GM19395 (cell line): ENCODE measurements at regions not wholly inside any gene's neighbourhood (a gene's known extent, or its start where the extent isn't known, plus 50 kb on each side); places are given as distances from the start of the nearest gene placed in this dataset.
"Not testable (repeated sequence)": the region's sequence is repeated elsewhere in the genome, so short reads cannot be mapped to it uniquely, and the experiment has no call there.

Experiments
- ATAC-seq: cut with Tn5 transposase; IDR thresholded peaks from one replicate; pipeline ENCODE4 v1.9.1; 2021; ENCODE audit warnings: mild to moderate bottlenecking, moderate library complexity; ENCODE audit not compliant: unreplicated experiment

DNA sequence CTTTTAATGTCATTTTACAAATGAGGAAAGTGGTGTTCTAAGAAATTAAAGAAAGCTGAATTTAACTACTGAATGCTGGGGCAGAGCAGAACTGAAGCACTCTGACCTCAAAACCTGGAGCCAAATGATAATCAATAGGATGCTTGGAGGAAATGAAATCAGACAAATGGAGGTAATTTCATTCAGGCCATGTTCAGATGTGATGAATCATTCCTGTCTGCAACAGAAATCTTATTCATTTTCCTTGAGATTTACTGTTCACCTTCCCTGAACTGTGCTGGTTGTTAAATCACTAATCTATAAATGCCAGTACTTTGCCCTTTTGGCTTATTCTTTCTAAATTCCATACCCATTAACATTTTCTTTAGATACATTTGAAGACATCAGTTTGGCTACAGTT, 85.6 kb upstream of the SNX7 start:
- ATAC-seq = no peak

DNA sequence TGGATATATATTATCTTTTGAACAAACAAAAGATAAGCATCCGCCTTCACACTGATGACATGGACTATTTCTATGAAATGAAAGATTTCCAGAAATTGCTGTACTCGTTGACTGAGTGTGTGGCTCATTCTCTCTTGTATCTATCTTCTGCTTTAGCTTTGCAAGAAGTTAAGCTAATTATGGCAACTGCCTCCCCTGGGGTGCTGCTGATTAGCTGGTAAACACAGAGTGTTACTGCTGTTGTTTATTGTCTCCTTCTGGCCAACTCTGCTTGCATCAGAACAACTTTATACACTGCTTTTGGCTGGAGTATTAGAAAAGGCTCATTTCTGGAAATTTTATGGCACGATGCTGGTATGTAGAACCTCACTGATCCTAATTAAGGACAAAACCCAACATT, 95.6 kb upstream of the SNX7 start:
- ATAC-seq = no peak

DNA sequence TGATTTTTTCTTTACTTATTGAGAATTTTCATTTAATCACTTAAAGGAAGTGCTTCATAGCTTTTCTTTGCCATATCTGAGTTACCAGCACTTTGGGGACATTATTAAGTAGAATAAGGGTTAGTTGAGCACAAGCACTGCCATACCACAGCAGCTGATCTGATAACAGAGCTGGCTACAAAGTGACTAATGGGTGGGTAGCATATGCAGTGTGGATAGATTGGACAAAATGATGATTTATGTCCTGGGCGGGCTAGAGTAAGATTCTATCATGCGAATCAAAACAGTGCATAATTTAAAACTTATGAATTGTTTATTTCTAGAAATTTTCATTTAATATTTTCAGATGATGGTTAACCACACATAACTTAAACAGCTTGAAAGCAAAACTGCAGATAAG, 102.2 kb upstream of the SNX7 start:
- ATAC-seq = no peak

DNA sequence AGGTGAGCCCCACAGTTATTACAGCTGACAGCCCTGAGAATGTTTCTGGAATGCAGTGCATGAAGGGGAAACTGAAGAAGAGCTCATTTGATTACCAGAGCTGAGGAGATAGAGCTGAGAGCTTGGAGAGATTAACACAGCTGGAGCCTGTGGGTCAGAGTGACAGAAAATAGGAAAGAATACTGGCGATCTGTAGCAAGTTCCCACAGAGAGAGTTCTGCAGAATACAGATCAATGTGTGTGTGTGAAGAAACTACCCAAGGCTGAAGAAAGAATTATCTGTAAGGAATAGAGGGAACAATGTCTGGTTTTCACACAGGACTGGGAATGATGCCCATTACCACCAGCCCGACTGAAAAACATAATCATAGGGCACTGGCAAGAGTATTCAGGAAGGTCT, 103.6 kb upstream of the SNX7 start:
- ATAC-seq = no peak

DNA sequence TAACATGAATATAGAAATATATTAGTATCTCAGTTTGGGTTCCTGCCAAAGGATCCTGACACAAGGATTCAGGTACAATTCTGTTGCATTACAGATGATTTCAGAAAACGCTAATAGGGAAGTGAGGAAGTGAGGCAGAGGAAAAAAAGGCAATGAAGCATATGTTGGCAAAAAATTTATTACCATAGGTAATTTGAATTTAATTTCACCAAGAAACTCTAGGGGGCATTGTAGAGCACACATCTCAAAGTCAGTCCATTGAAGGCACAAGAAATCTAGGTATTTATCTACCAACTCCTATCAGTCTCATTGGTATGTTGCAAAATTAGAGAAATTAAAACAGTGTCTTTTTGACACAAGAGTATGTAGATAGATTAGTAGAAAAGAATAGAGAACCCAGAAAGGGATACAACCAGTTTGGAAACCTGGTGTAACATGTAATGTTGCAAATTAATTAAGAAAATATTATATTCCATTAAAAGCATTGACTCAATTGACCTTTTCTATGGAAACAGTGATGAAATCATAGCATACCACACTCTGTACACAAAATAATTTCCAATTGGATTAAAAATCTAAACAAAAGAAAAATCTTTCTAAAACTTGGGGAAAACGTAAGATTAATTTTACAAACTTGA, 104.9 kb upstream of the SNX7 start:
- no peak for ATAC-seq

DNA sequence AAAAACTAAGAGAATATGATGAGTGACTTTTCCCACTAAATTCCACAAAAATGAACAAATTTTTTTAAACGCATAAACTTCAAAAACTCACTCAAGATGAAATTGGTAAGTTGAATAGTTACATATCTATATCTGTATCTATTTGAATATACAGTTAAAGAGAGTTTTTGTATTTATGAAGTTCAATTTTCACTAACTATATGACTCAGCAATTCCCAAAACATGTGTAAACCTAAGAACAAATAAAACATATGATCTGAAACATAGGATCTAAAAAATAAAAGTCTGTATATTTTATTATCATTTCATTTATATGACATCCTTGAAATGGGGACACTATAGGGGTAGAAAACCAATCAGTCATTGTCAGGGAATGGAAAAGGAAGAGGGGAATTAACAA, 105.7 kb upstream of the SNX7 start:
- ATAC-seq = no peak

DNA sequence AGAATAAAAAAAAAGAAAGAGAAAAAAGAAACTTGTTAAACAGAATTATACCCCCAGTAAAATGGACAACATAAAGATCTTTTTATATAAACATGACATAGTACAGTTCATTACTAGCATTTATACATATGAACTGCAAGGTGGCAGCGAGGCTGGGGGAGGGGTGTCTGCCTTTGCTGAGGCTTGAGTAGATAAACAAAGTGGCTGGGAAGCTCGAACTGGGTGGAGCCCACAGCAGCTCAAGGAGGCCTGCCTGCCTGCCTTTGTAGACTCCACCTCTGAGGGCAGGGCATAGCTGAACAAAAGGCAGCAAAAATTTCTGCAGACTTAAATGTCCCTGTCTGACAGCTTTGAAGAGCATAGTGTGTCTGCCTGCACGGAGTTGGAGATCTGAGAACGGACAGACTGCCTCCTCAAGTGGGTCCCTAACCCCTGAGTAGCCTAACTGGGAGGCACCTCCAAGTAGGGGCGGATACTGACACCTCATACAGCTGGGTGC, 108.9 kb upstream of the SNX7 start:
- ATAC-seq = not testable (repeated sequence)

DNA sequence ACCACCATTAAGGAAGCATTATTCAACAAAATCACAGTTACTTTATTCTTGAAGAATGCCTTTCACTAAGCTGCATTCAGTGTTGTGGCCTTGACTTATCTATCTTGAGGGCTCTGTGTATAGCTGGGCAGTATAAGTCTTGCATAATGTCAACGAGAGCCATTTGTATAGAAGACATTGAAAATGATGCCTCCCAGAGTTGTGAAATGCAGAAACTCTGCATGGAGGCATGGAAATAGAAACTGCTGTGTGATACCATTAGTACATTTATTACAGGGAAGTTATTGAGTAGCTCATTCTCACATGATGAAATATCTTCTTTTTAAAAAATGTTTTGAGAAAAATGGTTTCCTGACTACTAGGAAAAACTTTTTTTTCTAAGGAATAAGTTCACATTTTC, 111.4 kb upstream of the SNX7 start:
- no peak for ATAC-seq

DNA sequence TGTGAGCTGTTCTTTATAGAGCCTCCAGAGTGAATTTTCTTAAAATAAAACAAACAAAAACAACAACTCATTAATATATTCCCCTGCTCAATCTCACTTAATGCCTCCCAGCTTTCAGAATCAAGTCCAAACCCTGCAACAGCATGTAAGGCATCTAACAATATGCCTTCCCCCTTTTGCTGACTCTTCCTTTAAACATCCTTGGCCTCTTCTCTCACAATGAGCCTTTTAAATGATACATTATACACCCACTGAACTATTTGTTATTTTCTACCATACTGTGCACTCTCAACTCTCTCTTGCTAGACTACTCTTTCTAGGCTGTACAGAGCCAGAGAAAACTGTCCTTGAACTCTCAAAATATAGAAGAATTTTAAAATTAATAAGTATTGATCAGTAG, 115.2 kb upstream of the SNX7 start:
- no peak for ATAC-seq

DNA sequence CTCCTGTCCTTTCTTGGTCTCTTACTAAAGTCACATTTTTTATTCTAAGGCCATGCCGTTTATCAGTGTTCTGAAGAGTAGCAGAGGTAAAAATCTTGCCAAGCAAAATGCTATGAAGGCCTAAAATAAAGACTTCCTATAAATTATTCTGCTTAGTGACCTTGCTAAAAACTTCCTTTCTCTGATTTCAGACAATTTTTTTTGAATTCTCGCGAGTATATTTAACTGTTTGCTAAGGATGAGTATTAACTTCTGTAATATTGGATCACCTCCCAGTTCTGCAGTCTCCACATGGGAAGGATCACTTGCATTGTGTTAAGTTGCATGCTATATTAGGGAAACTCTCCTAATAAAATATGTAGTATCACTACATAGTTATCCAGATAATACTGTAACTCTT, 123.4 kb upstream of the SNX7 start:
- no peak for ATAC-seq

DNA sequence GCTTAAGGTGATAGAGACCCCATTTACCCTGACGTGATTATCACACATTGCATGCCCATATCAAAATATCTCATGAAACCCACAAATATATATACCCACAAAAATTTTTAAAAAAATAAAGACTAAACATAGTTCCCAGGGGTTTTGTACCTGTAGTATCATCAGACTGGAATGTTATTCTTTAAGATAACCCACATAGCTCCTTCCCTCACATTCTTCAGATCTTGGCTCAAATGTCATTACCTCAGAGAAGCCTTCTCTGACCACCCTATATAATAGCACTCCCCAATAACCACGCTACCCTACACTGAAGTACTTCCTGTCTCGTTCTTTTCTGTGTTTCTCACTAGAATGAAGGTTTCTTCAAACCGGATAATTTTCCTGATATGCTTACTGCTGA, 138.3 kb upstream of the SNX7 start:
- no peak for ATAC-seq

DNA sequence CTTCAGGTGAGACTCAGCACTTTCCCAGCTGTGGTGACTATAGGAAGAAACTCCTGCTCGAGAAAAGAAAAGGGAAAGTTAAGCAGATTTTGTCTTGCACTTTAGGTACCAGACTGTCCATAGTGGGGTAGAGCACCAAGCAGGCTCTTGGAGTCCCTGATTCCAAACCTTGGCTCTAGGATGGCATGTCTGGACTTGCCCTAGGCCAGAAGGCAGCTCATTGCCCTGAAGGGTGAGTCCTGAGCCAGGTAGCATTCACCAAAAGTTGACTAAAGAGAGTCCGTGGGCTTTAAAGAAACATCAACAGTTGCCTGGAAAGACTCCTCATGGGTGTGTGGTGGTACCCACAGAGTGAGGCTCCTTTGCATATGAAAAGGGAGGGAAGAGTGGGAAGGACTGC, 145.2 kb upstream of the SNX7 start:
- no peak for ATAC-seq

DNA sequence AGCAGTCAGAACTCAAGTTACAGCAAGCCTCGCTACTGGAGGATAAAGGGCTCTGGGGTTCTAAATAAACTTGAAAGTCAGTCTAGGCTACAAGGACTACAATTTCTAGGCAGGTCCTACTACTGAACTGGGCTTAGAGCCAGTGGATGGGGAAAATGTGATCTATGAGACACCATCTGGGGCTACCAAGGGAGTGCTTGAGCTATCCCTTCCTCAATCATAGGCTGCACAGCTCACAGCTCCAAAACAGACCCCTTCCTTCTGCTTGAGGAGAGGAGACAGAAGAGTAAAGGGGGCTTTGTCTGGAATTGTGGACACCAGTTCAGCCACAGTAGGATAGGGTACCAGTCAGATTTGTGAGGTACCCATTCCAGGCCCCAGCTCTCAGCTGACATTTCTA, 145.8 kb upstream of the SNX7 start:
- no peak for ATAC-seq

DNA sequence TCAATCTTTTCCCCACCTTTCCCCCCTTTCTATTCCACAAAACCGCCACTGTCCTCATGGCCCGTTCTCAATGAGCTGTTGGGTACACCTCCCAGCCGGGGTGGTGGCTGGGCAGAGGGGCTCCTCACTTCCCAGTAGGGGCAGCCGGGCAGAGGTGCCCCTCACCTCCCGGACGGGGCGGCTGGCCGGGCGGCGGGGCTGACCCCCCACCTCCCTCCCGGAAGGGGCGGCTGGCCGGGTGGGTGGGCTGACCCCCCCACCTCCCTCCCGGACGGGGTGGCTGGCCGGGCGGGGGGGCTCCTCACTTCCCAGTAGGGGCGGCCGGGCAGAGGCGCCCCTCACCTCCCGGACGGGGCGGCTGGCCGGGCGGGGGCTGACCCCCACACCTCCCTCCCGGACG, 149.3 kb upstream of the SNX7 start:
- not testable (repeated sequence) for ATAC-seq

DNA sequence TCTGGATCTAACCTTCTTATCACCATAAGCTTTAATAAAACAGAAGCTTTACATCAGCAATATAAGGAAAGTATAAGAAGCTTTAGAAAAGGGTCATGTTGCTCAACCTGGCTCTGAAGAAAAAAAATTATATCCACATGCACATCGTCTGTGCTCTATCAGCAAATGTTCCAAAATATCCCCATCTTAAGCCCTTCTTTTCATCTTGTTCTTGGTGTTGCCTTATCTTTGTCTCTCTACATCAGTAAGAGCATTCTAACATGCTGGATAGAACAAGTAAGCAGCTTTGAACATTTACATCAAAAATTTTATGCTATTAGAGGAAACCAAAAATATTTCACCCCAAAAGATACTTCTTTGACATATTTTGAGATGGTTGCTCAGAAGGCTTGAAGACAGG, 157.8 kb upstream of the SNX7 start:
- no peak for ATAC-seq

DNA sequence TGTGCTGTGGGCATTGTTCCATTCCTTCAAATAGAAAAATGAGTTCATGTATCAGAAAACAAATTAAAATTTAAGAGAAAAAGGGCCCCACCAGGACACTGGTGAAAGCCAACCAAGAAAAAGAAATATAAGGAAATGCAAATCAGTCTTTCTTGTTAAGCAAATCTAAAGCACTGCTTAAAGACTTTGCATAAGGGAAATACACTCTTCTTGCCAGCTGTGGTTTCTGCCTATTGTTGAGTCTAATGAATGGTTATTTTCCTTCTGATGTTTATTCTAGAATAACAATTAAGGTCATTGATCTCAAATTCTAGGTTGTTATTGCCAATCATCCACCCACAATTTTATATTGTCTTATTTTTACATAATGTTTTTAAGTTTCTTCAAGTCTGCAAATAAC, 158.6 kb upstream of the SNX7 start:
- ATAC-seq = no peak

DNA sequence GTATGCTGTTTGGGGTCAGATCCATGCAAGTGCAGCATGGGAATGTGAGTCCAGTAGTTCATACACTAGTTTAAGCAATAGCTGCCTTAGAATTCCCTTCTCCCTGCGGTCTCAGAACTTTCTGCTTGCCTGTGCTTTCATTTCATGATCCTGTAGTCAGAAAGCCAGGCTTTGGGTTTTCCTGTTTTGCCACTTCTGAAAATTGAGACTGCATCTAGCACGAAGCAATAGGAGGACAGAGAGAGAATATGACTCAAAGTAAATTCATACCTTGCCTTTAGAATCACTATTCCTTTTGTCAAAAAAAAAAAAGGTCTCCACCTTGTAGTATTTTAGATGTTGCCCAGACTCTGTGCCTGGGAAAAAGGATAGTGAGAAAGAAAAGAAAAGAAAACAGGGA, 161.2 kb upstream of the SNX7 start:
- ATAC-seq = no peak

DNA sequence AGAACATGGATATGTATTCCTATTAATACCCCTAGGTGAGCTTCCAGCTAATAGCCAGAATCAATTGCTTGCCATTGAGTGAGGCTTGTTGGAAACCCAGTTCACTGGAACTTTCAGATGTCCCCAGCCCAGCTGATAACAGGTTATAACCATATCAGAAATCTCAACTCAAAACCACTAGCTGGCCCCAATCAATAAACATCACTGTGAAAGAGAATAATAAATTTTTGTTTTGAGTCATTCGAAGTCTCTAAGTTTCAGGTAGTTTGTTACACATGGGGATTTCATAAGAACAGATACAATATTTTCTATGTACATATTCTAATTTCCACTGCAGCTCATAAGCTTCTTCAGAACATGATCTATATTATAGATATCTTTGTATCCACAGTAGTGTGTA, 162.9 kb upstream of the SNX7 start:
- ATAC-seq = no peak

DNA sequence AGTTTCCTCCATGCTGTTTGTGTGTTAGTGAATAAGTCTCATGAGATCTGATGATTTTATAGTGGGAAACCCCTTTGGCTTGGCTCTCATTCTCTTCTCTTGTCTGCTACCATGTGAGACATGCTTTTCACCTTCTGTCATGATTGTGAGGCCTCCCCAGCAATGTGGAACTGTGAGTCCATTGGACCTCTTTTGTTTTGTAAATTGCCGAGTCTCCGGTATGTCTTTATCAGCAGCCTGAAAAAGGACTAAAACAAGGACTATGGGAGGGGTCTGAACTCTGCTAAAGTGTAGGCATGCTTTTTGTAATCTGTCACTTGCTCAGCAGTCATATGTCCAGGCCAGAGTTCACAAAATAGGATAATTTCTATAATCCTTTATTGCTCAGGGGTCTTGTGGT, 164.0 kb upstream of the SNX7 start:
- ATAC-seq = no peak

DNA sequence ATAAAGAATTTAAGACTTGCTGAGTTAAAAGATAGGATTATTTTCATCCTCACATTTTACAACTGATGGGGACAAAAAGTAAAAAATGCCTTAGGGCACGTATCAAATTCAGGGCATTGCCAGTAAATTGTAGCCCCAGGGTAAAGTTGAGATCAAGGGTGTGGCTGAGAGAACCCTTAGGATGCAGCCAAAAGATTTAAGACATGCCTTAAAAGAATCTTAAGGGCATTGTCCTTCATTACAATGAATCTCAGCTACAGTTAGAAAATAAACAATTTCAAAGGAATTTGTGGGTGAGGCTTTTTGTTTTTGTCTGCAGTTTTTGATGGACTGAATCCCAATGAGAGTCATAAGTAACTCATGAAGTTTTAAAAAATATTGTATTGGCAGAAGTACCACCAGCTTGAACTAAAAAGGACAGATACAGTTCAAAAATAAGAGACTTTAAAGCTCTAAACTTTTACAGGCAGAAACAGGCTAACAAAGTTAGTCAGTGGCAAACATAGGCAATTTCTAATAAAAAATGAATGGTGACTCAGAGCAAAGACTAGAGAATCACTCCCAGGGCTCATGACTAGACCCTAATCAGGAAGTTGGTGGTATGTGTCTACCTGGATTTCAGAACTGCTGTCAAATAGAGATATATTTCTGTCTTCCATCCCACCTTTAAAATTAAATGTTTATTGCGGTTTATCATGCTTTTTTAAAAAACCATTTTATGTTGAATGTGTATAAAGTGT, 165.1 kb upstream of the SNX7 start:
- ATAC-seq = no peak

DNA sequence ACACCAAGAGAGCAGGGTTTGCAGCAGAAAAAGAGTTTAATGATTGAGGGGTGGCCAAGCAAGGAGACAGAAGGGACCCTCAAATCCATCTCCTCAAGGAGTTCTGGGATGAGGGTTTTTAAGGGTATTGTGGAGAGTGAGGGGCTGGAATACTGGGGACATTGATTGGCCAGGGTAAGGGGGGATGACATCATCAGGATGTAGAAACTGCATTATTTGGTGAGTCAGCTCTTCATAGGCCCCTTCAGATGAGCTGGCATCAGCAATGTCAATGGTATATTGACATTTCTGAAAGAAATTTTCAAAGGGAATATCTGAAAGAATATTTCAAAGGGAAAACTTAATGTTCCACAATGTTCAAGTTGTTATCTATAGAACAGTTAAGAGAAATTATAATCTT, 168.1 kb upstream of the SNX7 start:
- ATAC-seq = no peak

DNA sequence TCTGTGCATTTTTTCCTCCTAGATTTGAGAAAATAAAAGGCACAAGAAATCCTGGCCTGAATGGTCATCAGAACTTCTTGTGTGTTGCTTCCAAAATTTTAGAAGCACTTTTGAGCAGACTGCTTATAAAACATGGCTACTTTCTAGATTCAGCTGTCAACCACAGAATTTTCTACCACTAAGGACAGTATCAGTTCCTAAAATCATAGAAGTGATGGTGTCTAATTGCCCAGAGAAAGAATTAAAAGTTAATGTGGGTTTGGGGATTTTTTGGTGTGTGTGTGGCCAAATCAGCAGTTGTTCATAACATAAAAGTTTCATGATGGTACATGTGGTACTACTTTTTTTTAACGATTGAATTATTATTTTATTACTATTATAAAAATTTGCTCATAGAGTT, 171.4 kb upstream of the SNX7 start:
- no peak for ATAC-seq

DNA sequence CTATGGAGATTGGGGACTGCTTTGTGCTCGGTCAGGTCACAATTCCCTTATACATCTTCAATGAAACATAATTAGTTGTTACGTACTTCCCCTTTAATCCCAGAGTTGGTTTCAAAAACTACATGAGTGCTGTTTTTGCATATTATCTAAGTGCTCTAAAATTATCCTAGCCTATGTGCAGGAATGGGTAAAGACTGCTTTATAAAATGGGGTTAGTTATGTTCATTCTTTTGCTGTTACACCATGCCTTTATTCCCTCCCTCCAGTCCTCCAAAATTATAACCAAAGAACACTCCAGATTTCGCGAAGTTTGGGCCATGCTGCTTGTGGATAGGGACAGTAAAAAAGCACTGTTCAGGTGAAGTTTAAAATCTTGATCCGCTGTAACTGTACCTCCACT, 173.9 kb upstream of the SNX7 start:
- no peak for ATAC-seq
